Parathyroid adenoma (tissue), 2 donors: ENCODE measurements at regions not wholly inside any gene's neighbourhood (a gene's known extent, or its start where the extent isn't known, plus 50 kb on each side); places are given as distances from the start of the nearest gene placed in this dataset.

Experiments used
- H2AFZ ChIP-seq: fragments of 300-600 bp; sonication (generic); one replicate; pipeline ENCODE4 v1.7.0; 2017; ENCODE audit warnings: antibody characterized with exemption, mild to moderate bottlenecking
- H3K27ac ChIP-seq: fragments of 300-600 bp; sonication (generic); one replicate; pipeline ENCODE4 v1.7.0; 2017
- H3K27me3 ChIP-seq: fragments of 300-600 bp; sonication (generic); one replicate; pipeline ENCODE4 v1.7.0; 2017; ENCODE audit warnings: low read length; ENCODE audit not compliant: control insufficient read depth, insufficient read depth
- H3K36me3 ChIP-seq: fragments of 300-600 bp; sonication (generic); one replicate; pipeline ENCODE4 v1.7.0; 2017; ENCODE audit warnings: low read length; ENCODE audit not compliant: control insufficient read depth, insufficient read depth
- H3K4me1 ChIP-seq: fragments of 300-600 bp; sonication (generic); one replicate; pipeline ENCODE4 v1.7.0; 2017; ENCODE audit warnings: control low read depth
- H3K4me2 ChIP-seq: fragments of 300-600 bp; sonication (generic); one replicate; pipeline ENCODE4 v1.7.0; 2017; ENCODE audit warnings: low read length
- H3K4me3 ChIP-seq: fragments of 300-600 bp; sonication (generic); one replicate; pipeline ENCODE4 v1.7.0; 2017; ENCODE audit warnings: low read depth, low read length
- H3K79me2 ChIP-seq: fragments of 300-600 bp; sonication (generic); one replicate; pipeline ENCODE4 v1.7.0; 2017; ENCODE audit warnings: control low read depth
- H3K9ac ChIP-seq: fragments of 300-600 bp; sonication (generic); one replicate; pipeline ENCODE4 v1.7.0; 2017; ENCODE audit warnings: mild to moderate bottlenecking
- H3K9me3 ChIP-seq: fragments of 300-600 bp; sonication (generic); one replicate; pipeline ENCODE4 v1.7.0; 2017; ENCODE audit warnings: low read length; ENCODE audit not compliant: control insufficient read depth
- CTCF ChIP-seq: fragments of 300-600 bp; sonication (generic); IDR thresholded peaks from one replicate; pipeline ENCODE4 v1.7.0; 2017; ENCODE audit warnings: antibody characterized with exemption, mild to moderate bottlenecking
- donor health status: primary hyperparathyroidism.

- Histone ChIP-seq H3K9me3 (no peaks in the 10 kb centered on the region), H3K27ac (no peak overlapping the region), H3K4me3 (no peak overlapping the region), H3K4me2 (no peak overlapping the region), H3K27me3 (no peaks in the 10 kb centered on the region), H2AFZ (no peak overlapping the region), H3K4me1 (no peaks in the 10 kb centered on the region), H3K9ac (no peak overlapping the region), H3K36me3 (no peaks in the 10 kb centered on the region), H3K79me2 (no peaks in the 10 kb centered on the region)
- no peak for TF ChIP-seq CTCF
Observed at GRCh38 chr4:61049018-61049417, 151.1 kb upstream of the ADGRL3 start.

GRCh38 chr4:61067381-61067780, 132.7 kb upstream of the ADGRL3 start:
- no peak overlapping the region for H3K4me3 ChIP-seq
- no peaks in the 10 kb centered on the region for H3K9me3 ChIP-seq
- no peaks in the 10 kb centered on the region for H3K4me1 ChIP-seq
- no peak overlapping the region for H3K4me2 ChIP-seq
- TF ChIP-seq CTCF, result no peak
- no peaks in the 10 kb centered on the region for H3K79me2 ChIP-seq
- H2AFZ ChIP-seq, result no peak overlapping the region
- H3K9ac ChIP-seq, result no peak overlapping the region
- H3K27me3 ChIP-seq, result no peaks in the 10 kb centered on the region
- H3K27ac ChIP-seq, result no peak overlapping the region
- no peaks in the 10 kb centered on the region for H3K36me3 ChIP-seq

- no peak overlapping the region for H3K4me3 ChIP-seq
- H3K4me1 ChIP-seq, result no peaks in the 10 kb centered on the region
- no peaks in the 10 kb centered on the region for H3K27me3 ChIP-seq
- H3K9me3 ChIP-seq, result no peaks in the 10 kb centered on the region
- H3K79me2 ChIP-seq, result no peaks in the 10 kb centered on the region
- H3K27ac ChIP-seq, result no peak overlapping the region
- H3K4me2 ChIP-seq, result no peak overlapping the region
- H3K9ac ChIP-seq, result no peak overlapping the region
- no peak overlapping the region for H2AFZ ChIP-seq
- no peak for TF ChIP-seq CTCF
- H3K36me3 ChIP-seq, result no peaks in the 10 kb centered on the region
Observed at GRCh38 chr4:61068060-61068459, 132.1 kb upstream of the ADGRL3 start.

- no peak overlapping the region for H3K4me3 ChIP-seq
- no peaks in the 10 kb centered on the region for H3K4me1 ChIP-seq
- no peaks in the 10 kb centered on the region for H3K36me3 ChIP-seq
- H3K4me2 ChIP-seq, result no peak overlapping the region
- H3K9me3 ChIP-seq, result no peaks in the 10 kb centered on the region
- TF ChIP-seq CTCF, result no peak
- no peaks in the 10 kb centered on the region for H3K79me2 ChIP-seq
- no peak overlapping the region for H3K9ac ChIP-seq
- no peaks in the 10 kb centered on the region for H3K27me3 ChIP-seq
- H2AFZ ChIP-seq, result no peak overlapping the region
- no peak overlapping the region for H3K27ac ChIP-seq
Observed at GRCh38 chr4:61068745-61069144, 131.4 kb upstream of the ADGRL3 start.

- Histone ChIP-seq H3K4me3 (no peak overlapping the region), H3K4me2 (no peak overlapping the region), H3K9ac (no peak overlapping the region), H3K27me3 (no peaks in the 10 kb centered on the region), H3K27ac (no peak overlapping the region), H3K36me3 (no peaks in the 10 kb centered on the region), H2AFZ (no peak overlapping the region), H3K79me2 (no peaks in the 10 kb centered on the region), H3K9me3 (no peaks in the 10 kb centered on the region), H3K4me1 (no peaks in the 10 kb centered on the region)
- TF ChIP-seq CTCF, result no peak
Observed at GRCh38 chr4:61070269-61070668, 129.9 kb upstream of the ADGRL3 start.
